Retinal pigment epithelial cell (primary cell): ENCODE measurements at regions not wholly inside any gene's neighbourhood (a gene's known extent, or its start where the extent isn't known, plus 50 kb on each side); places are given as distances from the start of the nearest gene placed in this dataset.

Experiments
- DNase-seq: peaks from one replicate; pipeline ENCODE4 v3.0.0-alpha.2; 2010; ENCODE audit warnings: low read depth
- H3K4me3 ChIP-seq: 2 replicates; pipeline ENCODE4 v1.5.1; 2011; ENCODE audit warnings: mild to moderate bottlenecking, low read length, control low read depth, moderate library complexity
- CTCF ChIP-seq: conservative IDR thresholded peaks from 2 replicates; pipeline ENCODE4 v1.5.1; 2011; ENCODE audit warnings: low read depth, low read length, control low read depth, inconsistent platforms

- no peak for DNase-seq
- TF ChIP-seq CTCF, result no peak
Measured at GRCh38 chr18:51884039-51884438, 456.0 kb upstream of the DCC start.

GRCh38 chr18:51890762-51891161 is 449.2 kb upstream of the DCC start:
- no peak overlapping the region for H3K4me3 ChIP-seq
- TF ChIP-seq CTCF, result no peak
- no peak for DNase-seq

More at GRCh38 chr18:51884039-51884438, 456.0 kb upstream of the DCC start:
- no peak overlapping the region for H3K4me3 ChIP-seq

- H3K4me3 ChIP-seq, result no peak overlapping the region
Measured at GRCh38 chr18:51891876-51892275, 448.1 kb upstream of the DCC start.

GRCh38 chr18:51897884-51898283 is 442.1 kb upstream of the DCC start:
- no peak overlapping the region for H3K4me3 ChIP-seq
- no peak for TF ChIP-seq CTCF
- no peak for DNase-seq

More at GRCh38 chr18:51891876-51892275, 448.1 kb upstream of the DCC start:
- TF ChIP-seq CTCF, result no peak
- no peak for DNase-seq

GRCh38 chr18:51907687-51908597 is 432.1 kb upstream of the DCC start:
- TF ChIP-seq CTCF, result no peak
- no peak for DNase-seq
- H3K4me3 ChIP-seq, result no peak overlapping the region

- DNase-seq, result no peak
- no peak for TF ChIP-seq CTCF
- H3K4me3 ChIP-seq, result no peak overlapping the region
Measured at GRCh38 chr18:51908598-51908944, 431.4 kb upstream of the DCC start.

- H3K4me3 ChIP-seq, result no peak overlapping the region
- no peak for TF ChIP-seq CTCF
- DNase-seq, result no peak
Measured at GRCh38 chr18:51911584-51911983, 428.4 kb upstream of the DCC start.
